IMR-90 (cell line): ENCODE measurements at regions not wholly inside any gene's neighbourhood (a gene's known extent, or its start where the extent isn't known, plus 50 kb on each side); places are given as distances from the start of the nearest gene placed in this dataset.

Experiments used
- ATAC-seq: fragments of 200-7000 bp; cut with Tn5 transposase; 2 replicates; pipeline ENCODE4 v1.9.1; 2020; ENCODE audit warnings: low read depth, mild to moderate bottlenecking, moderate library complexity
- BruUV-seq: library from RNA; stranded (reverse); fragments of 400-500 nt; replicated peaks from 2 replicates; lab custom pipeline; 2021; lab: Mats Ljungman, UMichigan
- CTCF ChIA-PET: fragments of 300-600 bp; formaldehyde crosslinking; extraction: SDS; loops from one replicate; lab custom pipeline; 2021; ENCODE audit warnings: antibody characterized with exemption; lab: Yijun Ruan, JAX
- POLR2A ChIA-PET: fragments of 300-600 bp; sonication (Branson Sonifier 250); formaldehyde crosslinking; loops from one replicate; lab custom pipeline; 2022; ENCODE audit warnings: antibody characterized with exemption; ENCODE audit not compliant: unreplicated experiment; lab: Charles Lee
- DNase-seq: peaks from one replicate; pipeline ENCODE4 v3.0.0; 2013
- H2AFZ ChIP-seq: replicated peaks from 2 replicates; pipeline ENCODE3; 2013; ENCODE audit warnings: low read length, mild to moderate bottlenecking; ENCODE audit not compliant: poor library complexity
- H2AK5ac ChIP-seq: 2 replicates; pipeline ENCODE4 v1.6.1; 2013; ENCODE audit warnings: low read depth, low read length, inconsistent platforms
- H2AK9ac ChIP-seq: replicated peaks from 2 replicates; pipeline ENCODE3; 2013; ENCODE audit warnings: mild to moderate bottlenecking, low read depth, low read length, moderate library complexity; ENCODE audit not compliant: poor library complexity
- H2BK120ac ChIP-seq: 2 replicates; pipeline ENCODE4 v1.6.1; 2013; ENCODE audit warnings: low read depth, low read length, inconsistent platforms
- H2BK15ac ChIP-seq: 3 replicates; pipeline ENCODE4 v1.6.1; 2013; ENCODE audit warnings: low read depth, low read length, inconsistent platforms
- H2BK20ac ChIP-seq: 2 replicates; pipeline ENCODE4 v1.6.1; 2013; ENCODE audit warnings: low read depth, mild to moderate bottlenecking, inconsistent platforms, low read length, moderate library complexity
- H2BK5ac ChIP-seq: 2 replicates; pipeline ENCODE4 v1.6.1; 2013; ENCODE audit warnings: mild to moderate bottlenecking, low read depth, low read length, inconsistent platforms; ENCODE audit not compliant: poor library complexity, severe bottlenecking
- H3K14ac ChIP-seq: replicated peaks from 2 replicates; pipeline ENCODE4 v1.6.1; 2013; ENCODE audit warnings: low read depth, low read length, inconsistent platforms
- H3K18ac ChIP-seq: 2 replicates; pipeline ENCODE4 v1.6.1; 2013; ENCODE audit warnings: low read depth, low read length, control low read depth
- H3K23ac ChIP-seq: 2 replicates; pipeline ENCODE4 v1.6.1; 2013; ENCODE audit warnings: low read depth, low read length, inconsistent platforms
- H3K27ac ChIP-seq: 2 replicates; pipeline ENCODE4 v1.5.1; 2013; ENCODE audit warnings: mild to moderate bottlenecking, control low read depth, low read length; ENCODE audit not compliant: insufficient read depth
- H3K27me3 ChIP-seq: 2 replicates; pipeline ENCODE4 v1.6.1; 2013; ENCODE audit warnings: low read length; ENCODE audit not compliant: control insufficient read depth, insufficient read depth
- H3K36me3 ChIP-seq: 2 replicates; pipeline ENCODE4 v1.6.1; 2013; ENCODE audit warnings: low read length, mixed read lengths; ENCODE audit not compliant: control insufficient read depth, insufficient read depth
- H3K4ac ChIP-seq: 2 replicates; pipeline ENCODE4 v1.6.1; 2013; ENCODE audit warnings: low read depth, low read length, inconsistent platforms
- H3K4me1 ChIP-seq: 2 replicates; pipeline ENCODE4 v1.6.1; 2013; ENCODE audit warnings: low read length, mixed read lengths; ENCODE audit not compliant: control insufficient read depth, insufficient read depth
- H3K4me2 ChIP-seq: 2 replicates; pipeline ENCODE4 v1.6.1; 2013; ENCODE audit warnings: low read depth, mild to moderate bottlenecking, control low read depth, low read length, moderate library complexity
- H3K4me3 ChIP-seq: 2 replicates; pipeline ENCODE4 v1.5.1; 2013; ENCODE audit warnings: low read depth, mild to moderate bottlenecking, control low read depth, low read length, moderate library complexity; ENCODE audit not compliant: insufficient read depth
- H3K56ac ChIP-seq: 2 replicates; pipeline ENCODE4 v1.6.1; 2013; ENCODE audit warnings: low read length, inconsistent platforms; ENCODE audit not compliant: insufficient read depth; ENCODE audit errors: extremely low read depth
- H3K79me1 ChIP-seq, 2 experiments: 2 replicates each; pipeline ENCODE4 v1.6.1; 2013; ENCODE audit warnings: low read length in 2 of 2, inconsistent platforms in 1 of 2, low read depth in 1 of 2
- H3K9ac ChIP-seq: 2 replicates; pipeline ENCODE4 v1.6.1; 2013; ENCODE audit warnings: low read depth, low read length, control low read depth
- H3K9me1 ChIP-seq: 2 replicates; pipeline ENCODE4 v1.6.1; 2013; ENCODE audit warnings: low read length, inconsistent platforms; ENCODE audit not compliant: insufficient read depth
- H3K9me3 ChIP-seq: 2 replicates; pipeline ENCODE4 v1.6.1; 2013; ENCODE audit warnings: low read length; ENCODE audit not compliant: control insufficient read depth, insufficient read depth
- H4K20me1 ChIP-seq: 2 replicates; pipeline ENCODE4 v1.6.1; 2013; ENCODE audit warnings: low read length, inconsistent platforms; ENCODE audit not compliant: insufficient read depth
- H4K5ac ChIP-seq: 2 replicates; pipeline ENCODE4 v1.6.1; 2013; ENCODE audit warnings: mild to moderate bottlenecking, low read depth, low read length, control low read depth
- H4K8ac ChIP-seq, 2 experiments: 2 replicates each; pipeline ENCODE4 v1.6.1; 2013; ENCODE audit warnings: low read depth in 2 of 2, low read length in 2 of 2, control low read depth in 1 of 2, inconsistent platforms in 1 of 2
- H4K91ac ChIP-seq: 2 replicates; pipeline ENCODE4 v1.6.1; 2013; ENCODE audit warnings: low read depth, low read length, inconsistent platforms; ENCODE audit not compliant: insufficient read depth
- MAFK ChIP-seq: IDR thresholded peaks from 2 replicates; pipeline ENCODE4 v1.6.1; 2012; ENCODE audit warnings: low read depth, low read length, improper control_type of control experiment
- WGBS, 2 experiments: methylation state at CpG; one replicate each; pipeline versions ENCODE4 v1.1.5 to v1.1.7; 2013; ENCODE audit warnings: missing lambda C conversion rate in 2 of 2; ENCODE audit not compliant: insufficient read length in 1 of 2; ENCODE audit errors: extremely low coverage in 2 of 2; 5-methylcytosine and 5-hydroxymethylcytosine counted together
- dilution Hi-C: fragments of 300-500 bp; cut with HindIII; formaldehyde crosslinking; loops from one replicate; pipeline ENCODE4 v1.14.3; 2018; ENCODE audit warnings: low sequenced_read_pairs; ENCODE audit not compliant: unreplicated experiment
- in situ Hi-C: fragments of 300-500 bp; cut with MboI; formaldehyde crosslinking; loops from 3 replicates; pipeline ENCODE4 v1.14.3; 2019; ENCODE audit warnings: low sequenced_read_pairs, inconsistent platforms, mixed read lengths
- intact Hi-C: fragments of 100-400 bp; cut with micrococcal nuclease; formaldehyde crosslinking; loops from 2 replicates; pipeline ENCODE4 v1.10.0; 2022

GRCh38 chr2:70357684-70358071 lies 55.8 kb upstream of the FAM136A start:
- no peak overlapping the region for H3K18ac ChIP-seq
- H4K20me1 ChIP-seq: no peaks in the 10 kb centered on the region
- DNase-seq: no peak
- no peak overlapping the region for H3K4me3 ChIP-seq
- H2AK9ac ChIP-seq: no peak overlapping the region
- BruUV-seq: no TSS peak
- no peak overlapping the region for H2BK15ac ChIP-seq
- no peak overlapping the region for H2BK120ac ChIP-seq
- no peak overlapping the region for H3K4me2 ChIP-seq
- H2AFZ ChIP-seq: no peak overlapping the region
- no peak overlapping the region for H2AK5ac ChIP-seq
- 15% methylated on average over 6 of the region's 6 CpGs; no CpG with 5 or more reads in 1 of the 2 experiments for WGBS, 2 experiments
- in situ Hi-C loops (no loop called here), intact Hi-C loops (no loop called here), dilution Hi-C loops (no loop called here)
- POLR2A ChIA-PET: no interaction called here
- no peak overlapping the region for H3K23ac ChIP-seq
- no peak overlapping the region for H2BK5ac ChIP-seq
- no peak overlapping the region for H2BK20ac ChIP-seq
- H3K9me1 ChIP-seq: no peaks in the 10 kb centered on the region
- no peaks in the 10 kb centered on the region for H3K9me3 ChIP-seq
- peaks cover 2% of the 10 kb centered on the region; the same call in 1 of the 2 replicates for H3K4me1 ChIP-seq
- H3K14ac ChIP-seq: no peak overlapping the region
- ATAC-seq: no peak
- no peak overlapping the region for H3K27ac ChIP-seq
- no peak for TF ChIP-seq MAFK
- CTCF ChIA-PET: no interaction called here
- H3K27me3 ChIP-seq: no peaks in the 10 kb centered on the region
- no peak overlapping the region for H4K5ac ChIP-seq
- H3K36me3 ChIP-seq: no peaks in the 10 kb centered on the region
- H3K56ac ChIP-seq: no peak overlapping the region
- H4K8ac ChIP-seq: no peak overlapping the region
- H3K4ac ChIP-seq: no peak overlapping the region
- no peaks in the 10 kb centered on the region for H3K79me1 ChIP-seq
- no peak overlapping the region for H3K9ac ChIP-seq
- H4K91ac ChIP-seq: no peak overlapping the region
